HG02678 (cell line): ENCODE measurements at regions not wholly inside any gene's neighbourhood (a gene's known extent, or its start where the extent isn't known, plus 50 kb on each side); places are given as distances from the start of the nearest gene placed in this dataset.
"Not testable (repeated sequence)": the region's sequence is repeated elsewhere in the genome, so short reads cannot be mapped to it uniquely, and the experiment has no call there.

Experiments used
- ATAC-seq: cut with Tn5 transposase; IDR thresholded peaks from one replicate; pipeline ENCODE4 v1.9.1; 2021; ENCODE audit warnings: mild to moderate bottlenecking, moderate library complexity; ENCODE audit not compliant: unreplicated experiment

- ATAC-seq, result no peak
Observed at GRCh38 chr18:41899535-41899934, 55.5 kb upstream of the PIK3C3 start.

- ATAC-seq, result no peak
Observed at GRCh38 chr18:41893432-41893831, 61.6 kb upstream of the PIK3C3 start.

- no peak for ATAC-seq
Observed at GRCh38 chr18:41887100-41887499, 67.9 kb upstream of the PIK3C3 start.

- ATAC-seq, result no peak
Observed at GRCh38 chr18:41886126-41886807, 68.8 kb upstream of the PIK3C3 start.

- ATAC-seq, result no peak
Observed at GRCh38 chr18:41881285-41881684, 73.7 kb upstream of the PIK3C3 start.

GRCh38 chr18:41879256-41879655 is 75.8 kb upstream of the PIK3C3 start:
- no peak for ATAC-seq

- ATAC-seq, result no peak
Observed at GRCh38 chr18:41875094-41875780, 79.8 kb upstream of the PIK3C3 start.

GRCh38 chr18:41873730-41874129 is 81.3 kb upstream of the PIK3C3 start:
- no peak for ATAC-seq

- no peak for ATAC-seq
Observed at GRCh38 chr18:41872206-41872605, 82.8 kb upstream of the PIK3C3 start.

GRCh38 chr18:41871229-41872000 is 83.6 kb upstream of the PIK3C3 start:
- no peak for ATAC-seq

GRCh38 chr18:41870817-41871216 is 84.2 kb upstream of the PIK3C3 start:
- no peak for ATAC-seq

GRCh38 chr18:41870191-41870590 is 84.8 kb upstream of the PIK3C3 start:
- ATAC-seq, result no peak

- ATAC-seq, result not testable (repeated sequence)
Observed at GRCh38 chr18:41865796-41866195, 89.2 kb upstream of the PIK3C3 start.

GRCh38 chr18:41864216-41864615 is 90.8 kb upstream of the PIK3C3 start:
- no peak for ATAC-seq

- ATAC-seq, result no peak
Observed at GRCh38 chr18:41862921-41863320, 92.1 kb upstream of the PIK3C3 start.

GRCh38 chr18:41860987-41861386 is 94.0 kb upstream of the PIK3C3 start:
- ATAC-seq, result no peak

- ATAC-seq, result no peak
Observed at GRCh38 chr18:41858761-41859555, 96.1 kb upstream of the PIK3C3 start.

- no peak for ATAC-seq
Observed at GRCh38 chr18:41853280-41853679, 101.8 kb upstream of the PIK3C3 start.

GRCh38 chr18:41850781-41851180 is 104.3 kb upstream of the PIK3C3 start:
- ATAC-seq, result no peak

GRCh38 chr18:41849632-41850031 is 105.4 kb upstream of the PIK3C3 start:
- no peak for ATAC-seq

- ATAC-seq, result no peak
Observed at GRCh38 chr18:41845563-41845962, 109.5 kb upstream of the PIK3C3 start.
